IMR-90 (cell line): ENCODE measurements at regions not wholly inside any gene's neighbourhood (a gene's known extent, or its start where the extent isn't known, plus 50 kb on each side); places are given as distances from the start of the nearest gene placed in this dataset.

Source experiments
- ATAC-seq: fragments of 200-7000 bp; cut with Tn5 transposase; 2 replicates; pipeline ENCODE4 v1.9.1; 2020; ENCODE audit warnings: low read depth, mild to moderate bottlenecking, moderate library complexity
- BruUV-seq: library from RNA; stranded (reverse); fragments of 400-500 nt; replicated peaks from 2 replicates; lab custom pipeline; 2021; lab: Mats Ljungman, UMichigan
- CTCF ChIA-PET: fragments of 300-600 bp; formaldehyde crosslinking; extraction: SDS; loops from one replicate; lab custom pipeline; 2021; ENCODE audit warnings: antibody characterized with exemption; lab: Yijun Ruan, JAX
- POLR2A ChIA-PET: fragments of 300-600 bp; sonication (Branson Sonifier 250); formaldehyde crosslinking; loops from one replicate; lab custom pipeline; 2022; ENCODE audit warnings: antibody characterized with exemption; ENCODE audit not compliant: unreplicated experiment; lab: Charles Lee
- DNase-seq: peaks from one replicate; pipeline ENCODE4 v3.0.0; 2013
- H2AFZ ChIP-seq: replicated peaks from 2 replicates; pipeline ENCODE3; 2013; ENCODE audit warnings: low read length, mild to moderate bottlenecking; ENCODE audit not compliant: poor library complexity
- H2AK5ac ChIP-seq: 2 replicates; pipeline ENCODE4 v1.6.1; 2013; ENCODE audit warnings: low read depth, low read length, inconsistent platforms
- H2AK9ac ChIP-seq: replicated peaks from 2 replicates; pipeline ENCODE3; 2013; ENCODE audit warnings: mild to moderate bottlenecking, low read depth, low read length, moderate library complexity; ENCODE audit not compliant: poor library complexity
- H2BK120ac ChIP-seq: 2 replicates; pipeline ENCODE4 v1.6.1; 2013; ENCODE audit warnings: low read depth, low read length, inconsistent platforms
- H2BK15ac ChIP-seq: 3 replicates; pipeline ENCODE4 v1.6.1; 2013; ENCODE audit warnings: low read depth, low read length, inconsistent platforms
- H2BK20ac ChIP-seq: 2 replicates; pipeline ENCODE4 v1.6.1; 2013; ENCODE audit warnings: low read depth, mild to moderate bottlenecking, inconsistent platforms, low read length, moderate library complexity
- H2BK5ac ChIP-seq: 2 replicates; pipeline ENCODE4 v1.6.1; 2013; ENCODE audit warnings: mild to moderate bottlenecking, low read depth, low read length, inconsistent platforms; ENCODE audit not compliant: poor library complexity, severe bottlenecking
- H3K14ac ChIP-seq: replicated peaks from 2 replicates; pipeline ENCODE4 v1.6.1; 2013; ENCODE audit warnings: low read depth, low read length, inconsistent platforms
- H3K18ac ChIP-seq: 2 replicates; pipeline ENCODE4 v1.6.1; 2013; ENCODE audit warnings: low read depth, low read length, control low read depth
- H3K23ac ChIP-seq: 2 replicates; pipeline ENCODE4 v1.6.1; 2013; ENCODE audit warnings: low read depth, low read length, inconsistent platforms
- H3K27ac ChIP-seq: 2 replicates; pipeline ENCODE4 v1.5.1; 2013; ENCODE audit warnings: mild to moderate bottlenecking, control low read depth, low read length; ENCODE audit not compliant: insufficient read depth
- H3K27me3 ChIP-seq: 2 replicates; pipeline ENCODE4 v1.6.1; 2013; ENCODE audit warnings: low read length; ENCODE audit not compliant: control insufficient read depth, insufficient read depth
- H3K36me3 ChIP-seq: 2 replicates; pipeline ENCODE4 v1.6.1; 2013; ENCODE audit warnings: low read length, mixed read lengths; ENCODE audit not compliant: control insufficient read depth, insufficient read depth
- H3K4ac ChIP-seq: 2 replicates; pipeline ENCODE4 v1.6.1; 2013; ENCODE audit warnings: low read depth, low read length, inconsistent platforms
- H3K4me1 ChIP-seq: 2 replicates; pipeline ENCODE4 v1.6.1; 2013; ENCODE audit warnings: low read length, mixed read lengths; ENCODE audit not compliant: control insufficient read depth, insufficient read depth
- H3K4me2 ChIP-seq: 2 replicates; pipeline ENCODE4 v1.6.1; 2013; ENCODE audit warnings: low read depth, mild to moderate bottlenecking, control low read depth, low read length, moderate library complexity
- H3K4me3 ChIP-seq: 2 replicates; pipeline ENCODE4 v1.5.1; 2013; ENCODE audit warnings: low read depth, mild to moderate bottlenecking, control low read depth, low read length, moderate library complexity; ENCODE audit not compliant: insufficient read depth
- H3K56ac ChIP-seq: 2 replicates; pipeline ENCODE4 v1.6.1; 2013; ENCODE audit warnings: low read length, inconsistent platforms; ENCODE audit not compliant: insufficient read depth; ENCODE audit errors: extremely low read depth
- H3K79me1 ChIP-seq, 2 experiments: 2 replicates each; pipeline ENCODE4 v1.6.1; 2013; ENCODE audit warnings: low read length in 2 of 2, inconsistent platforms in 1 of 2, low read depth in 1 of 2
- H3K9ac ChIP-seq: 2 replicates; pipeline ENCODE4 v1.6.1; 2013; ENCODE audit warnings: low read depth, low read length, control low read depth
- H3K9me1 ChIP-seq: 2 replicates; pipeline ENCODE4 v1.6.1; 2013; ENCODE audit warnings: low read length, inconsistent platforms; ENCODE audit not compliant: insufficient read depth
- H3K9me3 ChIP-seq: 2 replicates; pipeline ENCODE4 v1.6.1; 2013; ENCODE audit warnings: low read length; ENCODE audit not compliant: control insufficient read depth, insufficient read depth
- H4K20me1 ChIP-seq: 2 replicates; pipeline ENCODE4 v1.6.1; 2013; ENCODE audit warnings: low read length, inconsistent platforms; ENCODE audit not compliant: insufficient read depth
- H4K5ac ChIP-seq: 2 replicates; pipeline ENCODE4 v1.6.1; 2013; ENCODE audit warnings: mild to moderate bottlenecking, low read depth, low read length, control low read depth
- H4K8ac ChIP-seq, 2 experiments: 2 replicates each; pipeline ENCODE4 v1.6.1; 2013; ENCODE audit warnings: low read depth in 2 of 2, low read length in 2 of 2, control low read depth in 1 of 2, inconsistent platforms in 1 of 2
- H4K91ac ChIP-seq: 2 replicates; pipeline ENCODE4 v1.6.1; 2013; ENCODE audit warnings: low read depth, low read length, inconsistent platforms; ENCODE audit not compliant: insufficient read depth
- BHLHE40 ChIP-seq: fragments of 150-350 bp; IDR thresholded peaks from 2 replicates; pipeline ENCODE4 v1.6.1; 2016; ENCODE audit warnings: mild to moderate bottlenecking, low read depth, low read length
- CEBPB ChIP-seq: IDR thresholded peaks from 2 replicates; pipeline ENCODE4 v1.6.1; 2012; ENCODE audit warnings: low read depth, low read length, improper control_type of control experiment
- CHD1 ChIP-seq: IDR thresholded peaks from 2 replicates; pipeline ENCODE4 v1.6.1; 2012; ENCODE audit warnings: low read depth, low read length, improper control_type of control experiment
- FOS ChIP-seq: fragments of 150-350 bp; IDR thresholded peaks from 2 replicates; pipeline ENCODE4 v1.6.1; 2016; ENCODE audit warnings: low read depth, low read length
- MAFK ChIP-seq: IDR thresholded peaks from 2 replicates; pipeline ENCODE4 v1.6.1; 2012; ENCODE audit warnings: low read depth, low read length, improper control_type of control experiment
- MAZ ChIP-seq: IDR thresholded peaks from 2 replicates; pipeline ENCODE4 v1.6.1; 2012; ENCODE audit warnings: low read depth, mild to moderate bottlenecking, low read length, improper control_type of control experiment, moderate library complexity, borderline replicate concordance
- MXI1 ChIP-seq: IDR thresholded peaks from 2 replicates; pipeline ENCODE4 v1.6.1; 2012; ENCODE audit warnings: low read depth, mild to moderate bottlenecking, low read length, moderate library complexity, borderline replicate concordance
- NFE2L2 ChIP-seq: fragments of 150-350 bp; IDR thresholded peaks from 2 replicates; pipeline ENCODE4 v1.6.1; 2016; ENCODE audit warnings: low read depth, mild to moderate bottlenecking, low read length
- POLR2A ChIP-seq: IDR thresholded peaks from 2 replicates; pipeline ENCODE4 v1.6.1; 2012; ENCODE audit warnings: mild to moderate bottlenecking, low read depth, low read length
- RAD21 ChIP-seq: IDR thresholded peaks from 2 replicates; pipeline ENCODE4 v1.6.1; 2012; ENCODE audit warnings: low read length, improper control_type of control experiment
- RCOR1 ChIP-seq: IDR thresholded peaks from 2 replicates; pipeline ENCODE4 v1.6.1; 2012; ENCODE audit warnings: mild to moderate bottlenecking, low read length, improper control_type of control experiment; ENCODE audit not compliant: insufficient replicate concordance
- RFX5 ChIP-seq: IDR thresholded peaks from 2 replicates; pipeline ENCODE4 v1.8.0; 2012; ENCODE audit warnings: low read depth, mild to moderate bottlenecking, low read length, moderate library complexity
- SMC3 ChIP-seq: fragments of 150-350 bp; IDR thresholded peaks from 2 replicates; pipeline ENCODE4 v1.6.1; 2016; ENCODE audit warnings: low read depth, mild to moderate bottlenecking, antibody characterized with exemption, low read length, moderate library complexity
- WGBS, 2 experiments: methylation state at CpG; one replicate each; pipeline versions ENCODE4 v1.1.5 to v1.1.7; 2013; ENCODE audit warnings: missing lambda C conversion rate in 2 of 2; ENCODE audit not compliant: insufficient read length in 1 of 2; ENCODE audit errors: extremely low coverage in 2 of 2; 5-methylcytosine and 5-hydroxymethylcytosine counted together
- dilution Hi-C: fragments of 300-500 bp; cut with HindIII; formaldehyde crosslinking; loops from one replicate; pipeline ENCODE4 v1.14.3; 2018; ENCODE audit warnings: low sequenced_read_pairs; ENCODE audit not compliant: unreplicated experiment
- in situ Hi-C: fragments of 300-500 bp; cut with MboI; formaldehyde crosslinking; loops from 3 replicates; pipeline ENCODE4 v1.14.3; 2019; ENCODE audit warnings: low sequenced_read_pairs, inconsistent platforms, mixed read lengths
- intact Hi-C: fragments of 100-400 bp; cut with micrococcal nuclease; formaldehyde crosslinking; loops from 2 replicates; pipeline ENCODE4 v1.10.0; 2022
- TF ChIP-seq, protein P1 (sequence below): fragments of 150-350 bp; IDR thresholded peaks from 2 replicates; pipeline ENCODE4 v1.6.1; 2017; ENCODE audit warnings: mild to moderate bottlenecking, antibody characterized with exemption, low read length, low read depth
- TF ChIP-seq, protein P2 (sequence below): conservative IDR thresholded peaks from 2 replicates; pipeline ENCODE4 v1.5.1; 2012; ENCODE audit warnings: mild to moderate bottlenecking, low read depth, low read length, improper control_type of control experiment
- TF ChIP-seq, protein P3 (sequence below): fragments of 150-350 bp; IDR thresholded peaks from 2 replicates; pipeline ENCODE4 v1.6.1; 2016; ENCODE audit warnings: low read depth, mild to moderate bottlenecking, low read length, moderate library complexity, borderline replicate concordance

- Histone ChIP-seq H2BK15ac (peak overlapping the region; percentile 42; the same call in 1 of the 3 replicates), H4K8ac (peak overlapping the region; percentile 26 to 64; a peak in 2 of 4 replicates), H4K20me1 (peaks cover 7% of the 10 kb centered on the region; the same call in 1 of the 2 replicates), H3K23ac (no peak overlapping the region), H3K27ac (no peak overlapping the region), H3K4me3 (no peak overlapping the region), H3K79me1 (peaks cover 44 to 65% of the 10 kb centered on the region in 2 experiments), H2AFZ (no peak overlapping the region), H2AK9ac (no peak overlapping the region), H3K36me3 (peaks cover 2% of the 10 kb centered on the region), H3K4ac (peak overlapping the region; percentile 78; the same call in 1 of the 2 replicates), H2BK5ac (peak overlapping the region; percentile 74), H4K91ac (no peak overlapping the region; the same call in 1 of the 2 replicates), H2AK5ac (no peak overlapping the region; the same call in 1 of the 2 replicates), H3K4me2 (no peak overlapping the region), H3K9me1 (peaks cover 8% of the 10 kb centered on the region; the same call in 1 of the 2 replicates), H3K27me3 (no peaks in the 10 kb centered on the region), H2BK120ac (no peak overlapping the region; the same call in 1 of the 2 replicates), H3K14ac (no peak overlapping the region; the same call in 1 of the 2 replicates), H2BK20ac (no peak overlapping the region; the same call in 1 of the 2 replicates), H4K5ac (no peak overlapping the region), H3K4me1 (peaks cover 17% of the 10 kb centered on the region), H3K9ac (no peak overlapping the region), H3K18ac (peak overlapping the region; percentile 51), H3K56ac (no peak overlapping the region), H3K9me3 (no peaks in the 10 kb centered on the region)
- ChIA-PET CTCF (interaction anchor here (1.3 to 5.2 kb wide), 3 partner anchors 10 to 54 kb away, joined by 4 to 37 read pairs (median 5); no protein-coding TSS in a partner anchor), POLR2A (no interaction called here)
- TF ChIP-seq SMC3: no peak
- TF ChIP-seq RAD21: no peak
- TF ChIP-seq CEBPB: no peak
- TF ChIP-seq, protein P1, sequence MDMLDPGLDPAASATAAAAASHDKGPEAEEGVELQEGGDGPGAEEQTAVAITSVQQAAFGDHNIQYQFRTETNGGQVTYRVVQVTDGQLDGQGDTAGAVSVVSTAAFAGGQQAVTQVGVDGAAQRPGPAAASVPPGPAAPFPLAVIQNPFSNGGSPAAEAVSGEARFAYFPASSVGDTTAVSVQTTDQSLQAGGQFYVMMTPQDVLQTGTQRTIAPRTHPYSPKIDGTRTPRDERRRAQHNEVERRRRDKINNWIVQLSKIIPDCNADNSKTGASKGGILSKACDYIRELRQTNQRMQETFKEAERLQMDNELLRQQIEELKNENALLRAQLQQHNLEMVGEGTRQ: no peak
- TF ChIP-seq MAZ: no peak
- no peak for TF ChIP-seq RCOR1
- no peak for TF ChIP-seq FOS
- TF ChIP-seq, protein P2, sequence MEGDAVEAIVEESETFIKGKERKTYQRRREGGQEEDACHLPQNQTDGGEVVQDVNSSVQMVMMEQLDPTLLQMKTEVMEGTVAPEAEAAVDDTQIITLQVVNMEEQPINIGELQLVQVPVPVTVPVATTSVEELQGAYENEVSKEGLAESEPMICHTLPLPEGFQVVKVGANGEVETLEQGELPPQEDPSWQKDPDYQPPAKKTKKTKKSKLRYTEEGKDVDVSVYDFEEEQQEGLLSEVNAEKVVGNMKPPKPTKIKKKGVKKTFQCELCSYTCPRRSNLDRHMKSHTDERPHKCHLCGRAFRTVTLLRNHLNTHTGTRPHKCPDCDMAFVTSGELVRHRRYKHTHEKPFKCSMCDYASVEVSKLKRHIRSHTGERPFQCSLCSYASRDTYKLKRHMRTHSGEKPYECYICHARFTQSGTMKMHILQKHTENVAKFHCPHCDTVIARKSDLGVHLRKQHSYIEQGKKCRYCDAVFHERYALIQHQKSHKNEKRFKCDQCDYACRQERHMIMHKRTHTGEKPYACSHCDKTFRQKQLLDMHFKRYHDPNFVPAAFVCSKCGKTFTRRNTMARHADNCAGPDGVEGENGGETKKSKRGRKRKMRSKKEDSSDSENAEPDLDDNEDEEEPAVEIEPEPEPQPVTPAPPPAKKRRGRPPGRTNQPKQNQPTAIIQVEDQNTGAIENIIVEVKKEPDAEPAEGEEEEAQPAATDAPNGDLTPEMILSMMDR: no peak
- TF ChIP-seq BHLHE40: no peak
- TF ChIP-seq, protein P3, sequence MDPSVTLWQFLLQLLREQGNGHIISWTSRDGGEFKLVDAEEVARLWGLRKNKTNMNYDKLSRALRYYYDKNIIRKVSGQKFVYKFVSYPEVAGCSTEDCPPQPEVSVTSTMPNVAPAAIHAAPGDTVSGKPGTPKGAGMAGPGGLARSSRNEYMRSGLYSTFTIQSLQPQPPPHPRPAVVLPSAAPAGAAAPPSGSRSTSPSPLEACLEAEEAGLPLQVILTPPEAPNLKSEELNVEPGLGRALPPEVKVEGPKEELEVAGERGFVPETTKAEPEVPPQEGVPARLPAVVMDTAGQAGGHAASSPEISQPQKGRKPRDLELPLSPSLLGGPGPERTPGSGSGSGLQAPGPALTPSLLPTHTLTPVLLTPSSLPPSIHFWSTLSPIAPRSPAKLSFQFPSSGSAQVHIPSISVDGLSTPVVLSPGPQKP: no peak
- TF ChIP-seq MAFK: no peak
- TF ChIP-seq POLR2A: no peak
- TF ChIP-seq NFE2L2: no peak
- no peak for TF ChIP-seq CHD1
- no peak for TF ChIP-seq RFX5
- TF ChIP-seq MXI1: no peak
- in situ Hi-C loops (loop anchor here (5.0 to 25.0 kb wide), 3 partner anchors 120 to 530 kb away; no protein-coding TSS in a partner anchor), dilution Hi-C loops (no loop called here), intact Hi-C loops (loop anchor here (5.0 kb wide), 5 partner anchors 40 to 615 kb away; no protein-coding TSS in a partner anchor)
- ATAC-seq (no peak), DNase-seq (no peak)
- BruUV-seq: no TSS peak
- no CpG with 5 or more reads among the region's 3 CpGs for WGBS, 2 experiments
These were observed 106.3 kb upstream of the IL12A start for GRCh38 chr3:159882367-159882766.
